Panc1 (cell line): ENCODE measurements at regions not wholly inside any gene's neighbourhood (a gene's known extent, or its start where the extent isn't known, plus 50 kb on each side); places are given as distances from the start of the nearest gene placed in this dataset.

Experiments used
- ATAC-seq: fragments of 200-7000 bp; cut with Tn5 transposase; 2 replicates; pipeline ENCODE4 v1.9.1; 2020; ENCODE audit warnings: mild to moderate bottlenecking, moderate library complexity
- BruUV-seq: library from RNA; stranded (reverse); fragments of 400-500 nt; replicated peaks from 2 replicates; lab custom pipeline; 2021; lab: Mats Ljungman, UMichigan
- CTCF ChIA-PET: fragments of 300-600 bp; sonication (Branson Sonifier 250); formaldehyde crosslinking; loops from one replicate; lab custom pipeline; 2022; ENCODE audit warnings: antibody characterized with exemption; lab: Charles Lee
- POLR2A ChIA-PET: fragments of 300-600 bp; sonication (Branson Sonifier 250); formaldehyde crosslinking; loops from one replicate; lab custom pipeline; 2022; ENCODE audit warnings: antibody characterized with exemption; lab: Charles Lee
- DNase-seq: peaks from one replicate; pipeline ENCODE4 v3.0.0-alpha.2; 2010; ENCODE audit warnings: low read depth, low spot score
- H3K27ac ChIP-seq: 2 replicates; pipeline ENCODE4 v1.5.1; 2011; ENCODE audit warnings: mild to moderate bottlenecking, low read length, inconsistent platforms
- H3K27me3 ChIP-seq: fragments of 200-500 bp; sonication (Bioruptor generic); 2 replicates; pipeline ENCODE4 v1.6.0; 2014; ENCODE audit warnings: low read length, inconsistent platforms; ENCODE audit not compliant: control insufficient read depth, insufficient read depth
- H3K36me3 ChIP-seq: fragments of 200-500 bp; sonication (Bioruptor generic); 2 replicates; pipeline ENCODE4 v1.5.1; 2014; ENCODE audit warnings: inconsistent platforms, mild to moderate bottlenecking, low read length, moderate library complexity; ENCODE audit not compliant: control insufficient read depth, insufficient read depth
- H3K4me1 ChIP-seq: 2 replicates; pipeline ENCODE4 v1.5.1; 2011; ENCODE audit warnings: inconsistent platforms, mild to moderate bottlenecking, low read length, moderate library complexity; ENCODE audit not compliant: control insufficient read depth, insufficient read depth
- H3K4me3 ChIP-seq, 2 experiments: 2 replicates each; pipeline ENCODE4 v1.5.1; 2011 to 2012; ENCODE audit warnings: low read depth in 2 of 2, low read length in 2 of 2, mild to moderate bottlenecking in 2 of 2, inconsistent platforms in 1 of 2, moderate library complexity in 1 of 2
- H3K9me3 ChIP-seq: fragments of 200-500 bp; sonication (Bioruptor generic); 2 replicates; pipeline ENCODE4 v1.5.1; 2014; ENCODE audit warnings: low read depth, mild to moderate bottlenecking, inconsistent platforms, low read length, moderate library complexity; ENCODE audit not compliant: control insufficient read depth, insufficient read depth
- CTCF ChIP-seq: fragments of 450-650 bp; IDR thresholded peaks from 2 replicates; pipeline ENCODE4 v1.5.1; 2017; ENCODE audit warnings: mild to moderate bottlenecking
- POLR2AphosphoS5 ChIP-seq: IDR thresholded peaks from 2 replicates; pipeline ENCODE4 v1.6.1; 2012; ENCODE audit warnings: mild to moderate bottlenecking, low read depth, low read length, moderate library complexity
- REST ChIP-seq, 2 experiments: IDR thresholded peaks; 2 replicates each; pipeline ENCODE4 v1.6.1; 2011 to 2012; ENCODE audit warnings: low read depth in 2 of 2, control low read depth in 1 of 2, low read length in 1 of 2, mild to moderate bottlenecking in 1 of 2, moderate library complexity in 1 of 2; ENCODE audit not compliant: insufficient read depth in 1 of 2
- SIN3A ChIP-seq: IDR thresholded peaks from 2 replicates; pipeline ENCODE4 v1.6.1; 2012; ENCODE audit warnings: low read depth, mild to moderate bottlenecking, low read length, moderate library complexity, borderline replicate concordance; ENCODE audit not compliant: insufficient read depth
- TCF7L2 ChIP-seq: IDR thresholded peaks from 2 replicates; pipeline ENCODE4 v1.6.1; 2011; ENCODE audit warnings: mild to moderate bottlenecking, low read depth, low read length, inconsistent platforms
- in situ Hi-C: cut with HindIII; loops from 2 replicates; pipeline ENCODE4 v1.10.0; 2016; ENCODE audit warnings: low sequenced_read_pairs, low pct_unique_long_range_greater_than_20kb
- intact Hi-C: fragments of 100-400 bp; cut with micrococcal nuclease; formaldehyde crosslinking; loops from one replicate; pipeline ENCODE4 v1.10.0; 2022; ENCODE audit not compliant: unreplicated experiment

- intact Hi-C loops = no loop called here
- H3K4me3 ChIP-seq = no peak overlapping the region
- no peaks in the 10 kb centered on the region for H3K4me1 ChIP-seq
- no peak for TF ChIP-seq POLR2AphosphoS5
- no peak for TF ChIP-seq TCF7L2
- TF ChIP-seq CTCF = no peak
- TF ChIP-seq SIN3A = no peak
- TF ChIP-seq REST (IDR thresholded peaks at IDR 0.05; ENCODE audit: insufficient read depth in 1 of 2, low read depth in 2 of 2, low read length in 1 of 2) = no peak
- H3K9me3 ChIP-seq = no peaks in the 10 kb centered on the region
- no TSS peak for BruUV-seq
- CTCF ChIA-PET = no interaction called here
- POLR2A ChIA-PET = no interaction called here
- H3K27ac ChIP-seq = no peak overlapping the region
- H3K36me3 ChIP-seq = no peaks in the 10 kb centered on the region
- in situ Hi-C loops = no loop called here
- DNase-seq (no peak), ATAC-seq (no peak)
- H3K27me3 ChIP-seq = no peaks in the 10 kb centered on the region
Measured at GRCh38 chr9:108441726-108442125, 414.1 kb downstream of the ACTL7B start.

GRCh38 chr9:108441251-108441650 is 414.5 kb downstream of the ACTL7B start:
- ChIA-PET POLR2A (no interaction called here), CTCF (no interaction called here)
- H3K27me3 ChIP-seq = no peaks in the 10 kb centered on the region
- intact Hi-C loops = no loop called here
- TF ChIP-seq REST (IDR thresholded peaks at IDR 0.05; ENCODE audit: insufficient read depth in 1 of 2, low read depth in 2 of 2, low read length in 1 of 2) (no peak), TCF7L2 (no peak), POLR2AphosphoS5 (no peak), CTCF (no peak), SIN3A (no peak)
- in situ Hi-C loops = no loop called here
- ATAC-seq (no peak), DNase-seq (no peak)
- H3K9me3 ChIP-seq = no peaks in the 10 kb centered on the region
- H3K36me3 ChIP-seq = no peaks in the 10 kb centered on the region
- no peak overlapping the region for H3K27ac ChIP-seq
- BruUV-seq = no TSS peak
- no peak overlapping the region for H3K4me3 ChIP-seq
- no peaks in the 10 kb centered on the region for H3K4me1 ChIP-seq
